NCI-H128 (cell line): ENCODE measurements at regions not wholly inside any gene's neighbourhood (a gene's known extent, or its start where the extent isn't known, plus 50 kb on each side); places are given as distances from the start of the nearest gene placed in this dataset.

Experiments used
- DNase-seq: peaks from one replicate; lab custom pipeline; 2025; ENCODE audit not compliant: unreplicated experiment; lab: John Stamatoyannopoulos, UW

DNA sequence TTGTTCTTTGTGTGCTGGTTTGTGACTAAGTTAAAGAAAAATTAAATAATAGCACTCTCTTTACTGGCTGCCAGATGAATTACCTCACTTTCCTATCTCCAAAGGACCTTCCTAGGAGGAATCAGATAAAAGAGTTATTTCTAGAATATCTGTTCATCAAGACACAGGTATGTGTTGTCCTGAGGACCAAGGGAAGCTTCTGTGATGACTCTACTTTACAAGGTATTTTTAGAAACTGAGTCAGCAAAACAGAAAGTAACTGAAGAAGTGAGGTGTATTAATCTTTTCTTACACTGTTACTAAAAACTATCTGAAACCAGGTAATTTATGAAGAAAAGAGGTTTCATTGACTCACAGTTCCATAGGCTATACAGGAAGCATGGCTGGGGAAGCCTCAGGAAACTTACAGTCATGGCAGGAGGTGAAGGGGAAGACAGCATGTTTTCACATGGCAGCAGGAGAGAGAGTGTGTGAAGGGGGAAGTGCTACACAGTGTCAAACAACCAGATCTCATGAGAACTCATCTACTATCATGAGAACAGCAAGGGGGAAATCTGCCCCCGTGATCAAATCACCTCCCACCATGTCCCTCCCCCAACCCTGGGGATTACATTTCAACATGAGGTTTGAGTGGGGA lies 189.2 kb upstream of the DMAC1 start:
- no peak for DNase-seq

DNA sequence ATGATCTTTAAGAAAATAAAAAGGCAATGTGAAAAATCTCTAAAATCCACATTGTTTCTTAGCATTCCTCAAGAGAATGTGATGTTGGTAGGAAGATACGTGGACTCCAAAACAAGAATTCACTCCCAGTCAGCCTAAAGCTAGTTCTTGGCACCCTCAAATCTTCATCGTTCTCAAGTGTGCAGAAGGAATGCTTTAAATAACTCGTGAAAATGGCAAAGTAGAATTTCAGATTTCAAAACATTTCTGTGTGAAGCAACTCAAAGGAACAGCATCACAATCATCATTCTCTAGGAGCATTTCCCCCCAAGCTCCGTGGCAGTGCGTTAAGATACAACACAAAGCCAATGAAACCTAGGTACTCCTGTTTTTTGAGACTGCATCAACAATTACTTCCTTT lies 185.1 kb upstream of the DMAC1 start:
- no peak for DNase-seq

DNA sequence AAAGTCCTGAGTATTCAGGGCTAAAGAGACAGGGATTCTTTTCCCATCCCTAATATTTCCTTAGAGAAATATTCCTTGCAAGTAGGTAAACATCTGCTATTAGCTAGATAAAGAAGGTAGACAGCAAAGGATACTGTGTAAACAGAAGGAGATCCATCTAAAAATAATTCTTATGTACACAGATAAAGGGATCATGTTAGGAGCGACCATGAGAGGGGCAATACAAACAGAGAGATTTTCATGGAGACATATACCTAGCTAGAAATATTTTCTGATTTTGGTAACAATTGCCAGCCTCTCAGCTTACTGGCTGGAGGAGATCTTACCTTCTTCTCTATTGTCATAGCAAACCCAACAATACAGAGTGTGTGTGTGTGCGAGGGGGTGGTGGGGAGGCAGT lies 184.6 kb upstream of the DMAC1 start:
- DNase-seq, result no peak

DNA sequence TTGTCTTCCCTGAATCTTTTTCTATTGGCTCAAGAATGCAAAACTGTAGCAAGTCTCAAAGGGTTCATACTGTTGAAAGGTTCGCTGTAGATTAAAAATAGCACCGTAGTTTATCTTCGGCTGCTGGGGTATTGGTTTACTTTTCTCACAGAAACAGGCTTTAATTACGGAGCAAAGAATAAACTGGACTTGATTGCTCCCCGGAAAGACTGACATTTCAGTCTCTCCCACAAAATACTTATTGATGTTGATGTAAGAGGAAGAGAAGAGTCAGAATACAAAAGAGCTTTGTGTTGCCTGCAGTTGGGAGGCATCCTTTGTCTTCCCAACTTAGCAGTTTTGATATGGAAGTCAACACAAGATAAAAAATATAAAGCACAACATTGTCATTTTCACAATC lies 183.9 kb upstream of the DMAC1 start:
- no peak for DNase-seq

DNA sequence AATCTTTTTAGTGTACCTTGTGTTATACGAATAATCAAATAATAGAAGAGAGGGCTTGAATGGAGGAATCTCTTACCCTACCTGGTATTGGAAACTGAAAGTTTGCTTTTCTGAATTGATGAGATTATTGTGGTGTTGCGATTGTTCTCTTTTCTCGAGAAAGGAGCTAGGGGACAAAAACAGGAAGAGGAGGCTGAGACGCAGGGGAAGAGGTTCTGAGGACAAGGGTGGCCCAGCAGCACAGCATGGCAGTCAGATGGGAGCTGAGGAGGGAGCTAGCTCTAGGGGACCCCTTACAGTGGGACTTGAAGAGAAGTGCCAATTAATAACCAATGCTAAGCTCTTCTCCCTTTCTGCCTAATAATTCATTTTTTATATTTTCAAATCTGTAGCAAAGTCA lies 183.3 kb upstream of the DMAC1 start:
- DNase-seq, result no peak

DNA sequence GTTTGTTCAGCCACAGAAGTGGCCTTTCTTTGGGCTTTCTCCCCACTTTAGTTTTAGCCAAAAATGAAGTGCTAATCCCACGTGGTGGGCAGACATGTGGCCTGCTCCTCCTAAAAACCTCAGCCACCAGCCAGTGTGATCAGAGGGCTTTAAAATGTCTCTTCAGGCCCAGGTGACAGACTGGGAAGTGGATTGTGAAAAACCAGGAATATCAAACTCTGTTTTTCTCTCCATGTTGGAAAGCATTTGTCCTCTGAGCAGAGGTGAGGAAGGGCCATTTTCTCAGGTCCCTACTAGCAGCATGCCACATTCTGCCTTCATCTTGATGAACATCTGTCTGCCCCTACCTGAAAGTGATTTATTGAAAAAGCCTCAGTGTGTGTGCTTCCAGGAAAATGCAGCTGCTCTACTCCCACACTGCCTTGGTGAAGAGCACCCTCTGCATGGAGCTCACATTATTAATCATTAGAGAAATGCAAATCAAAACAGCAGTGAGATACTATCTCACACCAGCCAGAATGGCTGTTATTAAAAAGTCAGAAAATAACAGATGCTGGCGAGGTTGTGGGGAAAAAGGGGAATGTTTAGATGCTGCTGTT lies 181.2 kb upstream of the DMAC1 start:
- no peak for DNase-seq

DNA sequence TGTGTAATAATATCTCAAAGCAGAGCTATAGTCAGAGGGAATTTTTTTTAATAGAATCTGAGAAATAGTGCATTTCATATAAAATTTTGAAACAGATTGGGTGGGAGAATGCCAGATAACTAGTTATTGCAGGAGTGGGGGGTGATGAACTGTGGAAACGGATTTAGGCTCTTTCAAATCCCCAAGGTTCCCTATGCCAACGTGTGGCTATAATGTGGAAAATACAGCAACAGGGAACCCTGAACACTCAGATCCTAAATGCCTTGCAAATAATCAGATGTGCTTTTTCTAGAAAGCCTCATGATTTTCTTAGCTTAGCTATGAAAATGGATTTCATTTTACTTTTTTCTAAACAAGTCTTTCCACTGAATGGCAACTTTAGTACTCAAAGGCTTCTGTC lies 180.5 kb upstream of the DMAC1 start:
- no peak for DNase-seq

DNA sequence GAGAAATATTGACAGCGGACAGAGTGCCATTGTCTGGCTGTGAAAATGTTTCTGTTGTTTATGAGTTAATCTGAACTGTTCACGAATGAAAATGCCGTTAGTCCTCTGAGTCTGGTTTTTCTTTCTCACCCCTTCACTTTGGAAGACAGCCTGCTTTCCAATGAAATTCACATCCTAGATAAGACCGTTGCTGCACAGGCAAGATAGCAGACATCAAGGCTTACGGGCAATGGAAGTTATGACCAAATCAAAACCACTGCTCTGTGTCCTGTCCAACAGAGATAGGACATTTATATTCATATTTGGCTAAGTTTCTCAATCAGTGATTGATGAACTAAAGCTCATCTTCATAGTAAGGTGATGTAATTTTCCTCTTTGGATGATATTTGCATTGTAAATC lies 180.0 kb upstream of the DMAC1 start:
- DNase-seq, result no peak

DNA sequence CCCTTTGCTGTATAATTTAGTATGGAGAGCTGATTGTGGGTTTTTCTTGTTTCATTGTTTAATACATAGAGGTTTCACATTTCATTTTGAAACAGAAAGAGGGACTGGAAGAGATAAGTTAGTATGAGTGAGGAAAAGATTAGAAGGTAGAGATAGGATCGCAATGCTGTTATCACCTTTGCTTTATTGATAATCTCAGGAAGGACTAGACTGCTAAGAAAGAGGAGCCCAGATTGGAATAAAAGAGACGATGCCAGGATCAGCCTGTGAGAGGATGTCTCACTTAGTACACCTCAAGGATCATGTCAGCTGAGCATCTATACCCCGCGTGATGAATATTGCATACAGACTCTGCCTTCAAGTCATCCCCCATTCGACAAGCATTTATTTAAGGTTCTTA lies 178.0 kb upstream of the DMAC1 start:
- no peak for DNase-seq

DNA sequence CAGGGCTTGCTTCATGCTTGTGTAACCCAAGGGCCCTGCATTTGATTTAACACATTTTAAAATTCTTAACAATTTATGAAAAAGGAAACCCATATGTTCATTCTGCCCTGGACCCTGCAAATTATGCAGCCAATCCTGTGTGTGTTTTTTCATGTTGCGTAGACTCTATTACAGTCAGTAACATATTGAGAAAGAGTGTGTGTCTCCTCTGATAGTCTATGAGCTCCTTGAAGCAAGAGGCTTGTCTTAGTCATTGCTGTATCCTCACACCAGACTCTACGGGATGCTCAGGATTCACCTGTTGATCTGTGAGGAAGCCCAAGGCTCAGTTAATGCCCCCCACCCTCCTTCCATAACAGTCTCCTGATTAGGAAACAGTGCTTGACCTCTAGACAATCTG lies 177.3 kb upstream of the DMAC1 start:
- DNase-seq, result no peak

DNA sequence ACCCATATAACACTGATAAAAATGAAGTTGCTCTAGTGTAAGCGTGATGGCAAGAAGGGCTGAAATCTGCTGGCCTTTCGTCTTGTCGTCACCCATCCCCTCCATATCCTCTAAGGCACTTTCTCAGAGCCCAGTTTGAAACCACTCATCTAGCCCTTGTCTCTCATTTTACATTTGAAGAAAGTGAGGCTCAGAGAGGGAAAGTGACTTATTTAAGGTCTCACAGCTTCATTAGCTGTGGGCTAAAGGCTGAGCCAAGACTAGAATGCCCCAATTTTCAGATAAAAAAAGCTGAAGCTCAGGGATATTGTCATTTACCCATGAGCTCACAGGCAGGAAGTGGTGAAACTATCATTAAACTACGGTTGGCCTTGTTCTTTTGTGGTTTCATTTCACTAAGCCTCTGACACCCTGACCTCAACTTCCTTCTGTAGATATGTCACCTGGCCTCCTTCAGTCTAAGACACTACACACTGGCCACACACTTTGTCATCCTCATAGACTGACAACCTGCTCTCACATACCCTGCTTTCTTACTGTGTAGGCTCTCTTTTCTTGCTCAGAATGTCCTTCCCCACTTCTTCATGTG lies 176.7 kb upstream of the DMAC1 start:
- no peak for DNase-seq

DNA sequence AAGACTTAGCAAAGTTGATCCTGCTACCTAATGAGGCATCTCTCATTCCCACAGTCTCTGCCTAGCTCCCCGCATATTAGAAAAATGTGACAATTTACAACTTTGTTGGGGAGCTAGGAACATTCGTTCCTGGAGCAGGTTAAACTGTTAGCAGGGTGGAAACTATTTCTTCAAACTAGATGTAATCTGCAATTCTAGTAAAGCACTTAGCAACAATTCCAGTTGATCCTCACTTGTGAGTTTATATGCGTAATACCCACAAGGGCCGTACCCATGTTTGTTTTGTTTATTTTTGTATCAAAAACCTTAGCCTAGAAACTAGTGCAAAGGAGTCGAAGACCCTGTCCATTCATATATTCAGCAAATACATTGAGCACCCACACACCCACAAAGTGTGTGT lies 175.8 kb upstream of the DMAC1 start:
- no peak for DNase-seq

DNA sequence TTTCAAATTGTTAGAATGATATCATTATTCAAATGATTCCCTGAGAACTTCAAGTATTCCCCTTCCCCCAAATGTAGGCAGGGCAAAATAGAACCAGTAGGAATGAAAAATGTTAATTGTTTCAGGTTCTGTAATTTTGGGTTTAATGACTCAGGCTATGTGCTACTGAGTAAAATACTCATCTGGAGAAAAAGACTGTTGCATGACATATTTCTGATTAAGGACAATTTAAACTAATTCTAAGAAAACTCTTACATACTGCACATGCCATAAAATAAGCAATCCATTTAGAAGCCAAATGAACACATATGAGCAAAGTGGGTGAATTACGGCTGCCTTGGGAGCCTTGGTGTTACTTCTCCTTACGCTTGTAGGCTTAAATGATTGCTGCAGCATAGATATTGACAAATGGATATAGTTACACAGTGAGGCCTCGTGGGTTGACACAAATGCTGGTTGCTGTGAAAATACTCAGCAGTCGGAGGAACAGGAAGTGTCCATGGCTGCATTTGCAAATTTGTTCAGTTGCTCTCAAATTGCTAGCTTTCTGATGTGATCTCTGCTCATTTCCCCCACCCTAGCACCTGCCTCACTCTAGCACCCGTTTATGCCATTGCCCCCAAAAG lies 174.9 kb upstream of the DMAC1 start:
- no peak for DNase-seq

DNA sequence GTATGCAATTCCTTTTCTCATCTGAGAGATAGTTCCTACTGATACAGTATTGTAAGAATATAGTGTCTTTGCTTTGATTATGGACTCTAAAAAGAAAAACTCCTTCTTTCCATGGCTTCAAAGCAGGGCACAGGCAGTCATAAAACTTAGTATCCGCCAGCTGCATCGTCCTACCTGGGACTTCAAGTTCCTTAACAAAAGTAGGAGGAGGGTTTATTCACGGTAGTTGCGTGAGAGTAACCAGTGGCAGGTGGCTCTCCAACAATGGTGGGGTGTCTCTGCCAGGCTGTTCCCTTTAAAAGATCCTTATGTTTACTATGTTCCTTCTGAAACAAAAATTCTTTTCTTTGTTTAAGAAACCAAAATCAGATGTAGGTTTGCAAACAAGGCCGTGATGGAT lies 173.5 kb upstream of the DMAC1 start:
- no peak for DNase-seq

DNA sequence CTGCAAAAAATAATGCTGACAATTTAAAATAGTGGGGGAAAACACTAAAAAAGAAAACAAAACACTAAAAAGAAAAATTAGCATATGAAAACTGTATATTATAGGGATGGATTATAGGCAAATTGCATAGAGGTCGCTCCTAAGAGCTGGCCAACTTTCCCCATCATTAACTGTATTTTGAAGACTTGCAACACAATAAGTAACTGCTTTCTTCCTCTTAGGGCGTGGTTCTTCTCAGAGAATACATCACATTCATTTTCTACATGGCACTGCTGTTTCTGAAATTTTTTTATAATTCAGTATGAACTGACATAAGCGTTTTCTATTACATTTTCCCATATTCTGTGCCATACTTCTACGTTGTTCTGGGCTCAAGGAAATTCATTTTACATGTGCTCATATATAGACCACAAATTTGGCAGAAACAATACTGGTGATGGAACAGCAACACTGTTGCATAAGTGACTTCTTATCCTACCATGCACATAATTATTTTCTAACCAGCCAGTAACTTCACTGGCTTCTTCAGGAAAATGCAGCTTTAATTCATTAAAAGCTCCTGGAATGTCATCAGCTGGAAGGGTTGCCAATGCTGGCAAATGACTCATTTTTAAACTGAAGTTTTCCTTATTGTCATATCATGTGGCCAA lies 171.2 kb upstream of the DMAC1 start:
- no peak for DNase-seq

GRCh38 chr9:7968687-7969086 lies 169.1 kb upstream of the DMAC1 start:
- no peak for DNase-seq

GRCh38 chr9:7967851-7968250 lies 168.3 kb upstream of the DMAC1 start:
- DNase-seq, result no peak

GRCh38 chr9:7967093-7967827 lies 167.7 kb upstream of the DMAC1 start:
- DNase-seq, result no peak

DNA sequence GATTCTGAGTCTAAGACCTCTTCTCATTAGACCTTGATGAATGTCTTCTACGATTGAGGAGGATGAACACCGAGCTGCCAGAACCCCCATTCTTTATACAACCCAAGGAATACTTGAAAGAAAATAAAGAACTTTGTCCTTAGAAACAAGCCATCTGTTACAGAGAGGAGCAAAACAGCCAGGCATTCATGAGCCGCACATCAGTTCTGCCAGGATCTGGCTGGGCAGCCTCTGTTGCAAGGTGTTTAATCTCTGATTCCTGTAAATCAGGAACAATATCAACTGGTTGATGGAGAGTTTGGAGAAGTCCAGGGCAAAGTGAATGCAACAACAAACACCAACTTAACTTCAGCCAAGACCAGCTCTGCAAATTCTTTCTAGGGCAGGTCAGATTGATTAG lies 165.5 kb upstream of the DMAC1 start:
- DNase-seq, result no peak

DNA sequence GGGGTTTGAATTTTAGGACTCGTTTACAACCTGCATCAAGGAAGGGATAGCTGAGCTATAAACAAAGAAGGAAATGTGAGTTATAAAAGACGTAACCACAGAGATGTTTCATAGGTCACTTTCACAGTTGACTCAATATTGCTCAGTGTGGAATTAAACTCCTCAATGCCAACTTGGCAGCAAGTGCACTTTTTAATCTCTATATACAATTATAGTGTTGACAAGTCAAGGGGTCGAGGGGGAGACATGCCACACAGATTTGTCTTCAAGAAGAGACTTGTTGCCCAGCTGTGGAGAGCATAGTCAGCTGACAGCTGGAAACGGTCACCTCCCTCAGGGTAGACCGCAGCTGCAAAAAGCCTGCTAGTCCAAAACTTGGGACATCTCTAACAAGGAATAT lies 163.4 kb upstream of the DMAC1 start:
- DNase-seq, result no peak

DNA sequence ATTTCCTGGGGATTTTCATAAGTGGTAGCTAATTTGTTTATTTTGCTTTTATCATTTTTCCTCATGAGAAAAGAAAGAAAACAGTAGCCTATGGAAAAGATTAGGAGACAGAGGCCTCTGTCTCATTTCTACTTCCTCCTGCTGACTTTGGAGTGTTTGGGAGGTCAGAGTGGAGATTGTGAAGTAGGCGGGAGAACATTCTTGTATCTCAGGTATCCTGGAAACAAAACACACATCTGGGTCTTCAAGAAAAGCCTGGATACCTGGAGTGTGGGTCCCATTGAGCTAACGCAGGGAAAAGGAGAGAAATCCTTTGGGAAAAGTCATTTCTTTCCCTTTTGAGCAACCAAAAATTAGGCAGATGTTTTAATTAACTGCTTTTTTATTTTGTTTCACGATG lies 161.5 kb upstream of the DMAC1 start:
- DNase-seq, result no peak
